GM12875 (cell line): ENCODE measurements at regions not wholly inside any gene's neighbourhood (a gene's known extent, or its start where the extent isn't known, plus 50 kb on each side); places are given as distances from the start of the nearest gene placed in this dataset.

Experiments used
- H3K4me3 ChIP-seq: one replicate; pipeline ENCODE4 v1.5.1; 2011; ENCODE audit warnings: low read depth, low read length, control low read depth
- TF ChIP-seq, protein P1 (sequence below): IDR thresholded peaks from 2 replicates; pipeline ENCODE4 v1.5.1; 2011; ENCODE audit warnings: low read depth, mild to moderate bottlenecking, control low read depth, inconsistent platforms, low read length, moderate library complexity, borderline replicate concordance; ENCODE audit not compliant: insufficient read depth

DNA sequence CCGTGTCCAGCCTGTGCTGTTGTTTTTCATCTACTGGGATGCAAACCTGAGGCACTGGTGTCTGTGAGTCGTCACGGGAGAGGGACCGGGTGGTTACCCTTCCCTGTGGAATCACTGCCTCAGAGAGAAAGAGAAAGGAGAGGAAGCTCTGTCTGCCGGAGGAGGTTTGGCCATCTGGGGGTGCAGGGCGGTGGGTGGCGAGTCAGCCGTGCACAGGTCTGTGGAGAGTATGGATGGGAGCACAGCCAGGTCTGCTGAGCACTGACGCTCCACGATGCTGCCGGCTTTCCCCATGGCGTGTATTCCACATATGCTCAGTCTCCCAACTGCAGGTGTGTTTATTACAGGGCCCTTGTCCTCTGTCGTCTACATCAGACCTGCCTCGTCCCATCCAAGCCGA is 395.2 kb upstream of the IRX4 start:
- TF ChIP-seq, protein P1, sequence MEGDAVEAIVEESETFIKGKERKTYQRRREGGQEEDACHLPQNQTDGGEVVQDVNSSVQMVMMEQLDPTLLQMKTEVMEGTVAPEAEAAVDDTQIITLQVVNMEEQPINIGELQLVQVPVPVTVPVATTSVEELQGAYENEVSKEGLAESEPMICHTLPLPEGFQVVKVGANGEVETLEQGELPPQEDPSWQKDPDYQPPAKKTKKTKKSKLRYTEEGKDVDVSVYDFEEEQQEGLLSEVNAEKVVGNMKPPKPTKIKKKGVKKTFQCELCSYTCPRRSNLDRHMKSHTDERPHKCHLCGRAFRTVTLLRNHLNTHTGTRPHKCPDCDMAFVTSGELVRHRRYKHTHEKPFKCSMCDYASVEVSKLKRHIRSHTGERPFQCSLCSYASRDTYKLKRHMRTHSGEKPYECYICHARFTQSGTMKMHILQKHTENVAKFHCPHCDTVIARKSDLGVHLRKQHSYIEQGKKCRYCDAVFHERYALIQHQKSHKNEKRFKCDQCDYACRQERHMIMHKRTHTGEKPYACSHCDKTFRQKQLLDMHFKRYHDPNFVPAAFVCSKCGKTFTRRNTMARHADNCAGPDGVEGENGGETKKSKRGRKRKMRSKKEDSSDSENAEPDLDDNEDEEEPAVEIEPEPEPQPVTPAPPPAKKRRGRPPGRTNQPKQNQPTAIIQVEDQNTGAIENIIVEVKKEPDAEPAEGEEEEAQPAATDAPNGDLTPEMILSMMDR: no peak
- no peak overlapping the region for H3K4me3 ChIP-seq

DNA sequence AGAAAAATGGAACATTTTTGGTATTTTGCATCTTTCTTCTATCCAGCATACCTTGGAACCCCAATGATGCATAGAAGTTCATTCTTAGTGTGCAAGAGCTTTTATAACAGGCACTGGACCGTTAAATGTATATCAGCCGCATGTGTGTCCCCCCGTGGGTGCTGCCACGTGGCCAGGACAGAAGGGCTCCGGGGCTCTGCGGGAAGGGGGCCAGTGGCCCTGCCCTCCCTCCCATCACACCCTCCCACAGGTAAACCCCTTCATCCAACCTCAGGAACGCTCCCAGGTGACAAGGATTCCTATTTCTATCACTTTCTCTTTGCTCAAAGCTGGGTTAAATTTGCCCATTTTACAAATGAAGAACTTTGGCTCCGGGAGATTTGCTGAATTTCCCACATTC is 393.4 kb upstream of the IRX4 start:
- TF ChIP-seq, protein P1: no peak
- no peak overlapping the region for H3K4me3 ChIP-seq

GRCh38 chr5:2272755-2273154 is 390.0 kb upstream of the IRX4 start:
- TF ChIP-seq, protein P1: no peak
- no peak overlapping the region for H3K4me3 ChIP-seq

GRCh38 chr5:2272039-2272438 is 389.3 kb upstream of the IRX4 start:
- TF ChIP-seq, protein P1: no peak
- no peak overlapping the region for H3K4me3 ChIP-seq

GRCh38 chr5:2271316-2271715 is 388.6 kb upstream of the IRX4 start:
- TF ChIP-seq, protein P1: no peak
- no peak overlapping the region for H3K4me3 ChIP-seq

DNA sequence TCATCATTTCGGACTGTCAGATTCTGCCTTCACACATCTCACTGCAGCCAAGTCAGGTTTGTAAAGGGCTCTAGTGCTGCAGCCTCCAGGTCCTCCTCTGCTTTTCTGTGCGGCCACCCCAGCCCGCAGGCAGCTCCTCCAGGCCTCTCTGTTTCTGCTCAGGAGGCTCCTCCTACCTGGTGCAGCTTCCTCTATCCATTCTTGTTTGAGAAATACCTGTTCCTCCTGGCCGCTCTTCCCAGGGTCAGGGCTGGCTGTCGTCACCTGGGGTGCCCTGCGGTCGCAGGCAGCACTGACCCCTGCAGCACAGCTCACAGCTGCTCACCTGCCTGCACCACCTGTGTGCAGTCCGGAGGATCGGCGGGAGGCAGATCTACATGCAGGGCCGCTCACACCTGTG is 387.7 kb upstream of the IRX4 start:
- TF ChIP-seq, protein P1: no peak

GRCh38 chr5:2269656-2270055 is 386.9 kb upstream of the IRX4 start:
- H3K4me3 ChIP-seq: no peak overlapping the region
- TF ChIP-seq, protein P1: no peak

More for the DNA sequence above, 387.7 kb upstream of the IRX4 start:
- H3K4me3 ChIP-seq: no peak overlapping the region
